ENCODE measurements at regions not wholly inside any gene's neighbourhood (a gene's known extent, or its start where the extent isn't known, plus 50 kb on each side); places are given as distances from the start of the nearest gene placed in this dataset.

- Histone ChIP-seq H3K27ac (ENCODE audit: low read length, poor library complexity, severe bottlenecking) (no peak overlapping the region), H4K8ac (ENCODE audit: low read length) (no peak overlapping the region), H3K4ac (ENCODE audit: low read depth in 1 of 2, low read length in 2 of 2) (no peak overlapping the region), H3K9me3 (ENCODE audit: control insufficient read depth, low read length) (no peaks in the 10 kb centered on the region), H3K79me1 (replicated peaks; ENCODE audit: low read length, poor library complexity, severe bottlenecking) (no peaks in the 10 kb centered on the region), H2BK15ac (ENCODE audit: low read depth, poor library complexity, severe bottlenecking) (no peak overlapping the region), H3K4me3 (ENCODE audit: insufficient read depth in 1 of 2, low read depth in 1 of 2, low read length in 2 of 2) (no peak overlapping the region), H3K18ac (ENCODE audit: low read depth in 1 of 2, low read length in 2 of 2) (no peak overlapping the region), H3K9ac (ENCODE audit: low read length) (no peak overlapping the region), H2BK12ac (ENCODE audit: low read length in 2 of 2) (no peak overlapping the region), H2AFZ (ENCODE audit: low read depth, low read length) (no peak overlapping the region), H3K4me2 (ENCODE audit: low read length, poor library complexity, severe bottlenecking) (no peak overlapping the region), H3K14ac (ENCODE audit: low read length in 2 of 2) (no peak overlapping the region), H4K91ac (ENCODE audit: low read length) (no peak overlapping the region), H3K36me3 (ENCODE audit: control insufficient read depth in 1 of 2, insufficient read depth in 2 of 2, low read depth in 1 of 2, low read length in 2 of 2) (no peaks in the 10 kb centered on the region), H3K27me3 (ENCODE audit: control insufficient read depth in 1 of 2, insufficient read depth in 1 of 2, low read length in 2 of 2) (no peaks in the 10 kb centered on the region), H3K4me1 (ENCODE audit: control insufficient read depth, insufficient read depth, low read depth, low read length) (no peaks in the 10 kb centered on the region), H2BK5ac (ENCODE audit: low read depth, low read length, poor library complexity, severe bottlenecking) (no peak overlapping the region), H2BK120ac (ENCODE audit: low read depth, low read length) (no peak overlapping the region), H2AK5ac (ENCODE audit: low read length, severe bottlenecking) (no peak overlapping the region), H3K23ac (ENCODE audit: low read length in 2 of 2) (no peak overlapping the region)
- WGBS = 96% methylated on average over 2 of the region's 2 CpGs
- DNase-seq = no peak
These were observed 298.0 kb upstream of the MME start for GRCh38 chr3:154782151-154782550.

GRCh38 chr3:154781595-154781994, 298.5 kb upstream of the MME start:
- Histone ChIP-seq H4K8ac (ENCODE audit: low read length) (no peak overlapping the region), H3K4ac (ENCODE audit: low read depth in 1 of 2, low read length in 2 of 2) (no peak overlapping the region), H3K79me1 (replicated peaks; ENCODE audit: low read length, poor library complexity, severe bottlenecking) (no peaks in the 10 kb centered on the region), H2BK12ac (ENCODE audit: low read length in 2 of 2) (no peak overlapping the region), H3K4me3 (ENCODE audit: insufficient read depth in 1 of 2, low read depth in 1 of 2, low read length in 2 of 2) (no peak overlapping the region), H2BK120ac (ENCODE audit: low read depth, low read length) (no peak overlapping the region), H3K36me3 (ENCODE audit: control insufficient read depth in 1 of 2, insufficient read depth in 2 of 2, low read depth in 1 of 2, low read length in 2 of 2) (no peaks in the 10 kb centered on the region), H3K4me2 (ENCODE audit: low read length, poor library complexity, severe bottlenecking) (no peak overlapping the region), H3K27ac (ENCODE audit: low read length, poor library complexity, severe bottlenecking) (no peak overlapping the region), H2AFZ (ENCODE audit: low read depth, low read length) (no peak overlapping the region), H2BK5ac (ENCODE audit: low read depth, low read length, poor library complexity, severe bottlenecking) (no peak overlapping the region), H2AK5ac (ENCODE audit: low read length, severe bottlenecking) (no peak overlapping the region), H3K23ac (ENCODE audit: low read length in 2 of 2) (no peak overlapping the region), H2BK15ac (ENCODE audit: low read depth, poor library complexity, severe bottlenecking) (no peak overlapping the region), H3K9ac (ENCODE audit: low read length) (no peak overlapping the region), H3K18ac (ENCODE audit: low read depth in 1 of 2, low read length in 2 of 2) (no peak overlapping the region), H3K4me1 (ENCODE audit: control insufficient read depth, insufficient read depth, low read depth, low read length) (no peaks in the 10 kb centered on the region), H3K27me3 (ENCODE audit: control insufficient read depth in 1 of 2, insufficient read depth in 1 of 2, low read length in 2 of 2) (no peaks in the 10 kb centered on the region), H3K9me3 (ENCODE audit: control insufficient read depth, low read length) (no peaks in the 10 kb centered on the region), H4K91ac (ENCODE audit: low read length) (no peak overlapping the region), H3K14ac (ENCODE audit: low read length in 2 of 2) (no peak overlapping the region)
- DNase-seq = no peak
- 87% methylated on average over 3 of the region's 3 CpGs for WGBS

- Histone ChIP-seq H3K4ac (ENCODE audit: low read depth in 1 of 2, low read length in 2 of 2) (no peak overlapping the region), H2BK5ac (ENCODE audit: low read depth, low read length, poor library complexity, severe bottlenecking) (no peak overlapping the region), H2AFZ (ENCODE audit: low read depth, low read length) (no peak overlapping the region), H3K27ac (ENCODE audit: low read length, poor library complexity, severe bottlenecking) (no peak overlapping the region), H3K14ac (ENCODE audit: low read length in 2 of 2) (no peak overlapping the region), H3K18ac (ENCODE audit: low read depth in 1 of 2, low read length in 2 of 2) (peak overlapping the region in 1 of 2 experiments; percentile 38), H3K79me1 (replicated peaks; ENCODE audit: low read length, poor library complexity, severe bottlenecking) (no peaks in the 10 kb centered on the region), H3K23ac (ENCODE audit: low read length in 2 of 2) (no peak overlapping the region), H3K27me3 (ENCODE audit: control insufficient read depth in 1 of 2, insufficient read depth in 1 of 2, low read length in 2 of 2) (no peaks in the 10 kb centered on the region), H2BK12ac (ENCODE audit: low read length in 2 of 2) (no peak overlapping the region), H4K91ac (ENCODE audit: low read length) (no peak overlapping the region), H4K8ac (ENCODE audit: low read length) (no peak overlapping the region), H3K4me2 (ENCODE audit: low read length, poor library complexity, severe bottlenecking) (no peak overlapping the region), H3K9ac (ENCODE audit: low read length) (no peak overlapping the region), H2AK5ac (ENCODE audit: low read length, severe bottlenecking) (no peak overlapping the region), H3K4me1 (ENCODE audit: control insufficient read depth, insufficient read depth, low read depth, low read length) (no peaks in the 10 kb centered on the region), H3K36me3 (ENCODE audit: control insufficient read depth in 1 of 2, insufficient read depth in 2 of 2, low read depth in 1 of 2, low read length in 2 of 2) (no peaks in the 10 kb centered on the region), H2BK120ac (ENCODE audit: low read depth, low read length) (no peak overlapping the region), H3K9me3 (ENCODE audit: control insufficient read depth, low read length) (no peaks in the 10 kb centered on the region), H2BK15ac (ENCODE audit: low read depth, poor library complexity, severe bottlenecking) (no peak overlapping the region), H3K4me3 (ENCODE audit: insufficient read depth in 1 of 2, low read depth in 1 of 2, low read length in 2 of 2) (no peak overlapping the region)
- WGBS = no CpG with 5 or more reads among the region's 1 CpG
- DNase-seq = no peak
These were observed 299.9 kb upstream of the MME start for GRCh38 chr3:154780263-154780662.

- H3K36me3 ChIP-seq (ENCODE audit: control insufficient read depth in 1 of 2, insufficient read depth in 2 of 2, low read depth in 1 of 2, low read length in 2 of 2) = no peaks in the 10 kb centered on the region
- H2BK5ac ChIP-seq (ENCODE audit: low read depth, low read length, poor library complexity, severe bottlenecking) = no peak overlapping the region
- peak; percentile 32 for DNase-seq
- no peak overlapping the region for H3K14ac ChIP-seq (ENCODE audit: low read length in 2 of 2)
- no peak overlapping the region for H3K4me2 ChIP-seq (ENCODE audit: low read length, poor library complexity, severe bottlenecking)
- no peaks in the 10 kb centered on the region for H3K4me1 ChIP-seq (ENCODE audit: control insufficient read depth, insufficient read depth, low read depth, low read length)
- no peak overlapping the region for H3K27ac ChIP-seq (ENCODE audit: low read length, poor library complexity, severe bottlenecking)
- H3K23ac ChIP-seq (ENCODE audit: low read length in 2 of 2) = no peak overlapping the region
- no peak overlapping the region for H3K9ac ChIP-seq (ENCODE audit: low read length)
- no peak overlapping the region for H2BK12ac ChIP-seq (ENCODE audit: low read length in 2 of 2)
- H2BK15ac ChIP-seq (ENCODE audit: low read depth, poor library complexity, severe bottlenecking) = no peak overlapping the region
- H3K4me3 ChIP-seq (ENCODE audit: insufficient read depth in 1 of 2, low read depth in 1 of 2, low read length in 2 of 2) = no peak overlapping the region
- H3K27me3 ChIP-seq (ENCODE audit: control insufficient read depth in 1 of 2, insufficient read depth in 1 of 2, low read length in 2 of 2) = no peaks in the 10 kb centered on the region
- H3K4ac ChIP-seq (ENCODE audit: low read depth in 1 of 2, low read length in 2 of 2) = no peak overlapping the region
- no peak overlapping the region for H4K8ac ChIP-seq (ENCODE audit: low read length)
- no peak overlapping the region for H2AK5ac ChIP-seq (ENCODE audit: low read length, severe bottlenecking)
- no peak overlapping the region for H4K91ac ChIP-seq (ENCODE audit: low read length)
- no peak overlapping the region for H3K18ac ChIP-seq (ENCODE audit: low read depth in 1 of 2, low read length in 2 of 2)
- no peaks in the 10 kb centered on the region for H3K79me1 ChIP-seq (replicated peaks; ENCODE audit: low read length, poor library complexity, severe bottlenecking)
- no peak overlapping the region for H2AFZ ChIP-seq (ENCODE audit: low read depth, low read length)
- no peaks in the 10 kb centered on the region for H3K9me3 ChIP-seq (ENCODE audit: control insufficient read depth, low read length)
- H2BK120ac ChIP-seq (ENCODE audit: low read depth, low read length) = no peak overlapping the region
- 42% methylated on average over 2 of the region's 2 CpGs for WGBS
These were observed 300.5 kb upstream of the MME start for GRCh38 chr3:154779571-154779970.

All from mesenchymal stem cell (in vitro differentiated cells and primary cell).